ENCODE measurements at regions not wholly inside any gene's neighbourhood (a gene's known extent, or its start where the extent isn't known, plus 50 kb on each side); places are given as distances from the start of the nearest gene placed in this dataset.

- DNase-seq (ENCODE audit: low read depth) = no peak
- H3K4me3 ChIP-seq (ENCODE audit: low read depth, low read length) = no peak overlapping the region
- no peak for TF ChIP-seq CTCF (IDR thresholded peaks at IDR 0.05; ENCODE audit: insufficient read depth, low read depth, low read length)
These were observed 135.1 kb downstream of the RAB11FIP2 start for GRCh38 chr10:117911684-117912083.

- H3K4me3 ChIP-seq (ENCODE audit: low read depth, low read length) = no peak overlapping the region
- TF ChIP-seq CTCF (IDR thresholded peaks at IDR 0.05; ENCODE audit: insufficient read depth, low read depth, low read length) = no peak
- DNase-seq (ENCODE audit: low read depth) = no peak
These were observed 132.4 kb downstream of the RAB11FIP2 start for GRCh38 chr10:117914334-117914733.

GRCh38 chr10:117920956-117921355 lies 125.8 kb downstream of the RAB11FIP2 start:
- no peak for DNase-seq (ENCODE audit: low read depth)
- no peak overlapping the region for H3K4me3 ChIP-seq (ENCODE audit: low read depth, low read length)
- no peak for TF ChIP-seq CTCF (IDR thresholded peaks at IDR 0.05; ENCODE audit: insufficient read depth, low read depth, low read length)

- TF ChIP-seq CTCF (IDR thresholded peaks at IDR 0.05; ENCODE audit: insufficient read depth, low read depth, low read length) = no peak
- no peak for DNase-seq (ENCODE audit: low read depth)
- no peak overlapping the region for H3K4me3 ChIP-seq (ENCODE audit: low read depth, low read length)
These were observed 125.3 kb downstream of the RAB11FIP2 start for GRCh38 chr10:117921421-117921820.

- no peak for TF ChIP-seq CTCF (IDR thresholded peaks at IDR 0.05; ENCODE audit: insufficient read depth, low read depth, low read length)
- no peak overlapping the region for H3K4me3 ChIP-seq (ENCODE audit: low read depth, low read length)
- DNase-seq (ENCODE audit: low read depth) = no peak
These were observed 121.9 kb downstream of the RAB11FIP2 start for GRCh38 chr10:117924820-117925219.

- DNase-seq (ENCODE audit: low read depth) = no peak
- TF ChIP-seq CTCF (IDR thresholded peaks at IDR 0.05; ENCODE audit: insufficient read depth, low read depth, low read length) = no peak
- no peak overlapping the region for H3K4me3 ChIP-seq (ENCODE audit: low read depth, low read length)
These were observed 121.4 kb downstream of the RAB11FIP2 start for GRCh38 chr10:117925369-117925768.

GRCh38 chr10:117926491-117926890 lies 120.2 kb downstream of the RAB11FIP2 start:
- peak; percentile 16 for DNase-seq (ENCODE audit: low read depth)

More at GRCh38 chr10:117926491-117926890, 120.2 kb downstream of the RAB11FIP2 start:
- TF ChIP-seq CTCF (IDR thresholded peaks at IDR 0.05; ENCODE audit: insufficient read depth, low read depth, low read length) = no peak
- no peak overlapping the region for H3K4me3 ChIP-seq (ENCODE audit: low read depth, low read length)

All from fibroblast of villous mesenchyme (primary cell).